ENCODE measurements at regions not wholly inside any gene's neighbourhood (a gene's known extent, or its start where the extent isn't known, plus 50 kb on each side); places are given as distances from the start of the nearest gene placed in this dataset.

- H3K36me3 ChIP-seq: no peaks in the 10 kb centered on the region
- no peak for DNase-seq
- H3K4me3 ChIP-seq: no peak overlapping the region
- no peak overlapping the region for H3K27ac ChIP-seq
- intact Hi-C loops (cut with DNase I; ENCODE audit: low total_unique reads): no loop called here
- H3K4me1 ChIP-seq: no peaks in the 10 kb centered on the region
- no peaks in the 10 kb centered on the region for H3K27me3 ChIP-seq
- 33 to 64% (median 38%) methylated on average over 3 of the region's 3 CpGs for WGBS, 5 donors
- TF ChIP-seq CTCF (IDR thresholded peaks at IDR 0.05): no peak
- no peak for TF ChIP-seq EP300 (IDR thresholded peaks at IDR 0.05)
- TF ChIP-seq POLR2A (IDR thresholded peaks at IDR 0.05): no peak
- TF ChIP-seq POLR2AphosphoS5 (IDR thresholded peaks at IDR 0.05): no peak
- H3K9me3 ChIP-seq: peaks cover 0 to 15% (median 3%) of the 10 kb centered on the region in 4 donors
Observed at GRCh38 chrX:33416273-33416805, 205.0 kb upstream of the DMD start.

- intact Hi-C loops (cut with DNase I; ENCODE audit: low total_unique reads): no loop called here
- Histone ChIP-seq H3K4me3 (no peak overlapping the region), H3K27ac (no peak overlapping the region), H3K27me3 (no peaks in the 10 kb centered on the region), H3K4me1 (no peaks in the 10 kb centered on the region), H3K36me3 (no peaks in the 10 kb centered on the region), H3K9me3 (peaks cover 0 to 15% (median 3%) of the 10 kb centered on the region in 4 donors)
- TF ChIP-seq EP300 (IDR thresholded peaks at IDR 0.05) (no peak), POLR2A (IDR thresholded peaks at IDR 0.05) (no peak), POLR2AphosphoS5 (IDR thresholded peaks at IDR 0.05) (no peak), CTCF (IDR thresholded peaks at IDR 0.05) (no peak)
- no peak for DNase-seq
- 69 to 89% (median 79%) methylated on average over 1 to 6 of the region's 6 CpGs for WGBS, 5 donors
Observed at GRCh38 chrX:33415459-33415858, 204.1 kb upstream of the DMD start.

GRCh38 chrX:33385546-33385945 lies 174.2 kb upstream of the DMD start:
- Histone ChIP-seq H3K27ac (no peak overlapping the region), H3K27me3 (no peaks in the 10 kb centered on the region), H3K9me3 (no peaks in the 10 kb centered on the region), H3K4me3 (no peak overlapping the region), H3K36me3 (no peaks in the 10 kb centered on the region), H3K4me1 (no peaks in the 10 kb centered on the region)
- no peak for TF ChIP-seq EP300 (IDR thresholded peaks at IDR 0.05)
- TF ChIP-seq POLR2A (IDR thresholded peaks at IDR 0.05): no peak
- no peak for TF ChIP-seq CTCF (IDR thresholded peaks at IDR 0.05)
- no peak for TF ChIP-seq POLR2AphosphoS5 (IDR thresholded peaks at IDR 0.05)
- DNase-seq: no peak
- intact Hi-C loops (cut with DNase I; ENCODE audit: low total_unique reads): no loop called here
- 67 to 92% (median 74%) methylated on average over 2 of the region's 2 CpGs for WGBS, 5 donors

- peak in 1 of 2 donors; percentile 18 for DNase-seq
- H3K4me1 ChIP-seq: no peaks in the 10 kb centered on the region
- 26 to 52% (median 49%) methylated on average over 4 of the region's 4 CpGs for WGBS, 5 donors
- no peaks in the 10 kb centered on the region for H3K9me3 ChIP-seq
- intact Hi-C loops (cut with DNase I; ENCODE audit: low total_unique reads): no loop called here
- H3K27ac ChIP-seq: no peak overlapping the region
- no peak overlapping the region for H3K4me3 ChIP-seq
- H3K27me3 ChIP-seq: no peaks in the 10 kb centered on the region
- H3K36me3 ChIP-seq: no peaks in the 10 kb centered on the region
- no peak for TF ChIP-seq EP300 (IDR thresholded peaks at IDR 0.05)
- TF ChIP-seq CTCF (IDR thresholded peaks at IDR 0.05): no peak
- no peak for TF ChIP-seq POLR2AphosphoS5 (IDR thresholded peaks at IDR 0.05)
- no peak for TF ChIP-seq POLR2A (IDR thresholded peaks at IDR 0.05)
Observed at GRCh38 chrX:33379839-33380238, 168.5 kb upstream of the DMD start.

All from stomach (tissue), 8 donors.